Neural progenitor cell (in vitro differentiated cells): ENCODE measurements at regions not wholly inside any gene's neighbourhood (a gene's known extent, or its start where the extent isn't known, plus 50 kb on each side); places are given as distances from the start of the nearest gene placed in this dataset.

Source experiments
- DNase-seq: peaks from one replicate; pipeline ENCODE4 v3.0.0-alpha.2; 2016; ENCODE audit warnings: low spot score
- H2AFZ ChIP-seq: fragments of 200-600 bp; sonication (generic); replicated peaks from 2 replicates; pipeline ENCODE4 v1.6.1; 2016; ENCODE audit warnings: antibody characterized with exemption
- H3F3A ChIP-seq: fragments of 200-600 bp; sonication (generic); 2 replicates; pipeline ENCODE4 v1.6.1; 2016; ENCODE audit warnings: antibody characterized with exemption, low read depth
- H3K27ac ChIP-seq: fragments of 200-600 bp; sonication (generic); 2 replicates; pipeline ENCODE4 v1.5.1; 2016; ENCODE audit warnings: mild to moderate bottlenecking
- H3K27me3 ChIP-seq: fragments of 200-600 bp; sonication (generic); 2 replicates; pipeline ENCODE4 v1.6.1; 2016; ENCODE audit warnings: mild to moderate bottlenecking, moderate library complexity
- H3K36me3 ChIP-seq: fragments of 200-600 bp; sonication (generic); 2 replicates; pipeline ENCODE4 v1.5.1; 2016
- H3K4me1 ChIP-seq: fragments of 200-600 bp; sonication (generic); 2 replicates; pipeline ENCODE4 v1.6.1; 2016; ENCODE audit warnings: mixed run types
- H3K4me2 ChIP-seq: fragments of 200-600 bp; sonication (generic); 2 replicates; pipeline ENCODE4 v1.6.1; 2016
- H3K4me3 ChIP-seq: fragments of 200-600 bp; sonication (generic); 2 replicates; pipeline ENCODE4 v1.5.1; 2016
- H3K79me2 ChIP-seq: fragments of 200-600 bp; sonication (generic); 2 replicates; pipeline ENCODE4 v1.6.1; 2016; ENCODE audit warnings: low read depth
- H3K9ac ChIP-seq: fragments of 200-600 bp; sonication (generic); 2 replicates; pipeline ENCODE4 v1.6.1; 2016
- H3K9me3 ChIP-seq: fragments of 200-600 bp; sonication (generic); 2 replicates; pipeline ENCODE4 v1.5.1; 2016; ENCODE audit warnings: low read depth
- H4K20me1 ChIP-seq: fragments of 200-600 bp; sonication (generic); 2 replicates; pipeline ENCODE4 v1.6.1; 2016; ENCODE audit warnings: low read depth
- H3K27ac Mint-ChIP-seq: 3 replicates; pipeline ENCODE4 v1.8.0; 2021; ENCODE audit warnings: mixed read lengths
- H3K27me3 Mint-ChIP-seq: 2 replicates; pipeline ENCODE4 v1.8.0; 2022; ENCODE audit warnings: low read depth, mild to moderate bottlenecking, inconsistent platforms, moderate library complexity, mixed read lengths; ENCODE audit not compliant: insufficient read depth
- H3K36me3 Mint-ChIP-seq: 3 replicates; pipeline ENCODE4 v1.8.0; 2021; ENCODE audit warnings: mixed read lengths
- H3K4me1 Mint-ChIP-seq: 3 replicates; pipeline ENCODE4 v1.8.0; 2021; ENCODE audit warnings: mixed read lengths
- H3K4me3 Mint-ChIP-seq: 3 replicates; pipeline ENCODE4 v1.8.0; 2021; ENCODE audit warnings: mild to moderate bottlenecking, moderate library complexity, mixed read lengths
- H3K9me3 Mint-ChIP-seq: 3 replicates; pipeline ENCODE4 v1.8.0; 2020; ENCODE audit warnings: mixed read lengths
- CTCF ChIP-seq: fragments of 200-600 bp; sonication (generic); IDR thresholded peaks from 2 replicates; pipeline ENCODE4 v1.5.1; 2017; ENCODE audit warnings: antibody characterized with exemption, mild to moderate bottlenecking
- EZH2 ChIP-seq: fragments of 200-600 bp; sonication (generic); IDR thresholded peaks from 2 replicates; pipeline ENCODE4 v1.6.1; 2017; ENCODE audit warnings: antibody characterized with exemption, mild to moderate bottlenecking, moderate library complexity
- EZH2phosphoT487 ChIP-seq: fragments of 200-600 bp; sonication (generic); IDR thresholded peaks from 2 replicates; pipeline ENCODE4 v1.6.1; 2017; ENCODE audit warnings: antibody characterized with exemption

GRCh38 chr7:13748998-13749397, 240.5 kb downstream of the ETV1 start:
- Mint-ChIP-seq H3K4me1 (peaks cover 32% of the 10 kb centered on the region), H3K9me3 (no peaks in the 10 kb centered on the region), H3K27ac (no peak overlapping the region), H3K27me3 (no peaks in the 10 kb centered on the region), H3K36me3 (no peaks in the 10 kb centered on the region), H3K4me3 (no peak overlapping the region)
- peaks cover 19% of the 10 kb centered on the region for H3F3A ChIP-seq
- no peaks in the 10 kb centered on the region for H3K9me3 ChIP-seq
- DNase-seq: peak; percentile 83
- no peak overlapping the region for H3K9ac ChIP-seq
- no peaks in the 10 kb centered on the region for H4K20me1 ChIP-seq
- H3K27me3 ChIP-seq: no peaks in the 10 kb centered on the region
- peaks cover 10% of the 10 kb centered on the region for H3K36me3 ChIP-seq
- H3K27ac ChIP-seq: peak overlapping the region; percentile 75
- peaks cover 39% of the 10 kb centered on the region for H3K4me1 ChIP-seq
- H3K4me2 ChIP-seq: peak overlapping the region; percentile 69
- H3K4me3 ChIP-seq: peak overlapping the region; percentile 22
- peaks cover 15% of the 10 kb centered on the region for H3K79me2 ChIP-seq
- TF ChIP-seq EZH2phosphoT487 (no peak), CTCF (no peak), EZH2 (no peak)
- no peak overlapping the region for H2AFZ ChIP-seq

- H3K9ac ChIP-seq: no peak overlapping the region
- TF ChIP-seq CTCF: no peak
- TF ChIP-seq EZH2: no peak
- no peak for TF ChIP-seq EZH2phosphoT487
- H3K27ac Mint-ChIP-seq: no peak overlapping the region
- H3K4me1 Mint-ChIP-seq: peaks cover 32% of the 10 kb centered on the region
- H3K27me3 ChIP-seq: no peaks in the 10 kb centered on the region
- H3K9me3 Mint-ChIP-seq: no peaks in the 10 kb centered on the region
- no peaks in the 10 kb centered on the region for H3K27me3 Mint-ChIP-seq
- H3K4me3 ChIP-seq: no peak overlapping the region
- no peak overlapping the region for H3K27ac ChIP-seq
- H2AFZ ChIP-seq: no peak overlapping the region
- peaks cover 10% of the 10 kb centered on the region for H3K36me3 ChIP-seq
- peak overlapping the region; percentile 69 for H3K4me2 ChIP-seq
- DNase-seq: no peak
- peaks cover 37% of the 10 kb centered on the region for H3K4me1 ChIP-seq
- peaks cover 18% of the 10 kb centered on the region for H3K79me2 ChIP-seq
- H3F3A ChIP-seq: peaks cover 19% of the 10 kb centered on the region
- H4K20me1 ChIP-seq: no peaks in the 10 kb centered on the region
- no peak overlapping the region for H3K4me3 Mint-ChIP-seq
- H3K36me3 Mint-ChIP-seq: no peaks in the 10 kb centered on the region
- H3K9me3 ChIP-seq: no peaks in the 10 kb centered on the region
Observed at GRCh38 chr7:13749636-13750035, 239.8 kb downstream of the ETV1 start.

GRCh38 chr7:13751766-13752165, 237.7 kb downstream of the ETV1 start:
- Histone ChIP-seq H3K79me2 (peaks cover 19% of the 10 kb centered on the region), H3K4me1 (peaks cover 29% of the 10 kb centered on the region), H4K20me1 (no peaks in the 10 kb centered on the region), H3K4me3 (no peak overlapping the region), H3K36me3 (peaks cover 10% of the 10 kb centered on the region), H2AFZ (peak overlapping the region; percentile 55), H3K9ac (no peak overlapping the region), H3K27ac (no peak overlapping the region), H3K27me3 (no peaks in the 10 kb centered on the region), H3F3A (peaks cover 19% of the 10 kb centered on the region), H3K9me3 (no peaks in the 10 kb centered on the region), H3K4me2 (no peak overlapping the region)
- Mint-ChIP-seq H3K27ac (no peak overlapping the region), H3K36me3 (no peaks in the 10 kb centered on the region), H3K27me3 (no peaks in the 10 kb centered on the region), H3K4me3 (no peak overlapping the region), H3K9me3 (no peaks in the 10 kb centered on the region), H3K4me1 (peaks cover 29% of the 10 kb centered on the region)
- DNase-seq: no peak
- TF ChIP-seq EZH2phosphoT487 (no peak), EZH2 (no peak), CTCF (no peak)
